ENCODE measurements at regions not wholly inside any gene's neighbourhood (a gene's known extent, or its start where the extent isn't known, plus 50 kb on each side); places are given as distances from the start of the nearest gene placed in this dataset.

DNA sequence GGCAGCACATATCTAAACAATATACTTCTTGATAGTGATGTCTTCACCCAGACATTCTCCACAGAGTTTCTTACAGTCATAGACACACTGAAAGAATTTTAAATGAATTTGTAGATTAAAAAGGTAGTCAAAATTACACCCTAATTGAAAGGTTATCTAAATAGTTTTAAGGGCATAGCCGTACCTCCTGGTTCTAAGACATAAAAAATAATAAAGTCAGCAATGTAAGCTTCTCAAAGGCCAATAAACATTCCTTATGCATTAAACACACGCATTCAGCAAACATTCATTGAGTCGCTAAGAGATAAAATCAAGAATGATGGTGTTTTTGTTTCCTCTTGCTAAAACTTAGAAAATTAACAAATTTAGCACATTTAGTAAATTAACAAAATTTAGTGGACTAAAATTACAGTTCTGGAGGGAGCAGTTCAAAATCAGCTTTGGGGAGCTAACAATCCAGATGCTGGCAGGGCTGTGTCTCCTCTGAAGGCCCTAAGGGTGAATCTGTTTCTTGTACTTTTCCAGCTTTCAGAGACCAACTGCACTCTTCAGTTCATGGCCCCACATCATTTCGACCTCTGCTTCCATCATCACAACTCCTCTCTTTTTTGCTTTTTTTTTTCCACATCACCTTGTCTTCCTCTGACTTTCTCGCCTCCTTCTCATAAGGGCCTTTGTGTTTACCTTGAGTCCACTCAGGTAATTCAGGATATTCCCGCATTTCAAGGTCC lies 516.5 kb downstream of the DNAH5 start:
- WGBS, 3 donors, result 77 to 81% (median 81%) methylated on average over 6 of the region's 6 CpGs
- no peak for DNase-seq
- no peaks in the 10 kb centered on the region for H3K27me3 ChIP-seq (ENCODE audit: insufficient read depth in 3 of 3, low read length in 2 of 3)
- no peaks in the 10 kb centered on the region for H3K4me1 ChIP-seq
- ATAC-seq, result no peak
- intact Hi-C loops (cut with DNase I), result no loop called here
- TF ChIP-seq, protein P1, sequence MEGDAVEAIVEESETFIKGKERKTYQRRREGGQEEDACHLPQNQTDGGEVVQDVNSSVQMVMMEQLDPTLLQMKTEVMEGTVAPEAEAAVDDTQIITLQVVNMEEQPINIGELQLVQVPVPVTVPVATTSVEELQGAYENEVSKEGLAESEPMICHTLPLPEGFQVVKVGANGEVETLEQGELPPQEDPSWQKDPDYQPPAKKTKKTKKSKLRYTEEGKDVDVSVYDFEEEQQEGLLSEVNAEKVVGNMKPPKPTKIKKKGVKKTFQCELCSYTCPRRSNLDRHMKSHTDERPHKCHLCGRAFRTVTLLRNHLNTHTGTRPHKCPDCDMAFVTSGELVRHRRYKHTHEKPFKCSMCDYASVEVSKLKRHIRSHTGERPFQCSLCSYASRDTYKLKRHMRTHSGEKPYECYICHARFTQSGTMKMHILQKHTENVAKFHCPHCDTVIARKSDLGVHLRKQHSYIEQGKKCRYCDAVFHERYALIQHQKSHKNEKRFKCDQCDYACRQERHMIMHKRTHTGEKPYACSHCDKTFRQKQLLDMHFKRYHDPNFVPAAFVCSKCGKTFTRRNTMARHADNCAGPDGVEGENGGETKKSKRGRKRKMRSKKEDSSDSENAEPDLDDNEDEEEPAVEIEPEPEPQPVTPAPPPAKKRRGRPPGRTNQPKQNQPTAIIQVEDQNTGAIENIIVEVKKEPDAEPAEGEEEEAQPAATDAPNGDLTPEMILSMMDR (IDR thresholded peaks at IDR 0.05), result no peak
- H3K9me3 ChIP-seq, result no peaks in the 10 kb centered on the region
- H3K4me3 ChIP-seq, result no peak overlapping the region
- H3K36me3 ChIP-seq (ENCODE audit: insufficient read depth in 1 of 2, low read depth in 1 of 2), result no peaks in the 10 kb centered on the region
- no peak overlapping the region for H3K27ac ChIP-seq

DNA sequence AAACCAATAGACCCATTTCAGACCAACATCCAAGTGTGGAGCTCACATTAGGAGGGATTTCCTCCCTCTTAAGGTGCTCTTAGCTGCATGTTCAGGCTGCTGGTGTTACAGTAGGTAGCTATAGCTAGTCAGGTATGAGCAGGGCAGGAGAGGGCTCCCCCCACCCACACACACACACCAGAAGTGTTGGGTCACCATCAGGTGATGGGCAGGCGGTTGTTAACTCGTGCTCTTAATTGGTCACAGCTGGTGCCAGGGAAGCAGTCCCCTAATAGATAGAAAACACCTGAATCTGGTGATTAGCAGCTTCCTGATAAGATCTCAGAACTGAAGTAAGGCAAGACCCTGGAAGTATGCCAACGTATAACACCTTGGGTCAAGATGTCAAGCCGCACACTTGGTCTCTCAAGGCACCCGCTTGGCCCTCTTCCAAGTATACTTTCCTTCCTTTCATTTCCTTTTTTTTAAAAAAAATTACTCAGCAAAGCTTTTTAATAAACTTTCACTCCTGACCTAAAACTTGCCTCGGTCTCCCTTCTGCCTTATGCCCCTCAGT lies 532.4 kb downstream of the DNAH5 start:
- intact Hi-C loops (cut with DNase I), result no loop called here
- WGBS, 3 donors, result 50 to 67% (median 64%) methylated on average over 6 of the region's 6 CpGs
- no peak for DNase-seq

DNA sequence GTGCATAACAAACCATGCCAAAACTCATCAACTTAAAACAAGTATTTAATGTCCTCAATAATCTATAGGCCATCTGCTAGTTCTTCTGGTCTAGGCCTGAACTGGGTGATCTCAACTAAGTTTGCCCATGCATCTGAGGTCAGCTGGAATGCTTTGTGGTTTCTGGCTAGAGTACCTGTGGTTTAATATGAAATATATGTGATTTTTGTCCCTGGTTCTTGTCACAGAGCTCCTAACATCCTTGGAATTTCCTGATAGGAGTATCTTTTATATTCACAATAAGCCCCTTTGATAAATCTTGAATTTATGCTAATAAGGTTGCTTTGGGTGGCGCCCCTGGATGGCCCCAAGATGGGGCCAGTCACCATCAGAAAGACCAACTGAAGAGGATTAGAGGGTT lies 535.9 kb downstream of the DNAH5 start:
- 0 to 47% (median 36%) methylated on average over 1 of the region's 1 CpG for WGBS, 3 donors
- H3K27ac ChIP-seq, result no peak overlapping the region
- DNase-seq (no peak), ATAC-seq (no peak)
- H3K4me3 ChIP-seq, result no peak overlapping the region
- intact Hi-C loops (cut with DNase I), result no loop called here
- H3K4me1 ChIP-seq, result no peaks in the 10 kb centered on the region
- TF ChIP-seq, protein P1 (IDR thresholded peaks at IDR 0.05), result no peak
- no peaks in the 10 kb centered on the region for H3K27me3 ChIP-seq (ENCODE audit: insufficient read depth in 3 of 3, low read length in 2 of 3)
- no peaks in the 10 kb centered on the region for H3K36me3 ChIP-seq (ENCODE audit: insufficient read depth in 1 of 2, low read depth in 1 of 2)
- H3K9me3 ChIP-seq, result no peaks in the 10 kb centered on the region

More for the DNA sequence above, 532.4 kb downstream of the DNAH5 start:
- no peak overlapping the region for H3K4me3 ChIP-seq
- H3K27ac ChIP-seq, result no peak overlapping the region
- no peaks in the 10 kb centered on the region for H3K9me3 ChIP-seq
- ATAC-seq, result no peak
- H3K4me1 ChIP-seq, result no peaks in the 10 kb centered on the region
- no peaks in the 10 kb centered on the region for H3K36me3 ChIP-seq (ENCODE audit: insufficient read depth in 1 of 2, low read depth in 1 of 2)
- no peaks in the 10 kb centered on the region for H3K27me3 ChIP-seq (ENCODE audit: insufficient read depth in 3 of 3, low read length in 2 of 3)
- TF ChIP-seq, protein P1 (IDR thresholded peaks at IDR 0.05), result no peak

DNA sequence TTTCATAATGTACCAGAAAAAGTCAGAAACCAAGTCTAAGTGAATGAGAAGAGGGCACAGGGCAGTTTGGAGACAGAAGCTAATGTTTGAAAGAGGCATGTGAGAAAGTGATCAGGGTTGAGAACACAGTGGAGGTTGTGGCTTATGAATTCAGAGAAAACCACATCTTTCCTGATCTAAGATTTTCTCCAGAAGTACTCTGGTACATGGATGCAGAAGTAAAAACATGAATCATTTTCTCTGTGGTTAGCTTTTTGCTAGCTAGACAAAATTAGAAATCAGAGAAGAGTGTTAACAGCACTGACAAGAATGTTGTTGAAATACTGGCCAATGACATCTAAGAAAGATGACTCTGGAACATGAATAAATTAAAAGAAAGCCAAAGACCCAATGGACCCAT lies 541.1 kb downstream of the DNAH5 start:
- TF ChIP-seq, protein P1 (IDR thresholded peaks at IDR 0.05), result no peak

DNA sequence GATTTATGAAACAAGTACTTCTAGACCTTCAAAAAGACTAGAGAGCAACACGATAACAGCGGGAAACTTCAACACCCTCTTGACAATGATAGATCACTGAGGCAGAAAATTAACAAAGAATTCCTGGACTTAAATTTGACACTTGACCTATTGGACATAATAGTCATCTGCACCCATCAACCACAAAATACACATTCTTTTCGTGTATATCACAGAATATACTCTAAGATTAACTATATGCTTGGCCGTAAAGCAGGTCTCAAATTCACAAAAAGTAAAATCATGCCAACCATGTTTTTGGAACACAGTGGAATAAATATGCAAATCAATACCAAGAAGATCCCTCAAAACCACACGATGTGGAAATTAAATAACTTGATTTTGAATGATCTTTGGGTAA lies 559.4 kb downstream of the DNAH5 start:
- 73 to 81% (median 79%) methylated on average over 5 of the region's 5 CpGs for WGBS, 3 donors
- H3K27me3 ChIP-seq (ENCODE audit: insufficient read depth in 3 of 3, low read length in 2 of 3), result no peaks in the 10 kb centered on the region
- H3K27ac ChIP-seq, result no peak overlapping the region
- ATAC-seq (no peak), DNase-seq (no peak)
- no peaks in the 10 kb centered on the region for H3K36me3 ChIP-seq (ENCODE audit: insufficient read depth in 1 of 2, low read depth in 1 of 2)
- H3K4me1 ChIP-seq, result no peaks in the 10 kb centered on the region
- TF ChIP-seq, protein P1 (IDR thresholded peaks at IDR 0.05), result no peak
- intact Hi-C loops (cut with DNase I), result no loop called here
- no peak overlapping the region for H3K4me3 ChIP-seq
- no peaks in the 10 kb centered on the region for H3K9me3 ChIP-seq

More for the DNA sequence above, 541.1 kb downstream of the DNAH5 start:
- Histone ChIP-seq H3K4me3 (no peak overlapping the region), H3K4me1 (no peaks in the 10 kb centered on the region), H3K27me3 (ENCODE audit: insufficient read depth in 3 of 3, low read length in 2 of 3) (no peaks in the 10 kb centered on the region), H3K36me3 (ENCODE audit: insufficient read depth in 1 of 2, low read depth in 1 of 2) (no peaks in the 10 kb centered on the region), H3K27ac (no peak overlapping the region), H3K9me3 (no peaks in the 10 kb centered on the region)
- DNase-seq (no peak), ATAC-seq (no peak)
- intact Hi-C loops (cut with DNase I), result no loop called here
